Endothelial cell of umbilical vein (primary cell): ENCODE measurements at regions not wholly inside any gene's neighbourhood (a gene's known extent, or its start where the extent isn't known, plus 50 kb on each side); places are given as distances from the start of the nearest gene placed in this dataset.

Source experiments
- BruUV-seq: library from RNA; stranded (reverse); fragments of 400-500 nt; replicated peaks from 2 replicates; lab custom pipeline; 2021; lab: Mats Ljungman, UMichigan
- CTCF ChIA-PET: fragments of 300-600, 350-600 bp; sonication (Branson Sonifier 250); formaldehyde crosslinking; loops from one replicate; lab custom pipeline; 2021; ENCODE audit warnings: antibody characterized with exemption, inconsistent platforms; lab: Charles Lee
- POLR2A ChIA-PET: fragments of 300-600, 350-600 bp; sonication (Branson Sonifier 250); formaldehyde crosslinking; loops from one replicate; lab custom pipeline; 2021; ENCODE audit warnings: antibody characterized with exemption, inconsistent platforms; lab: Charles Lee
- DNase-seq: peaks from one replicate; pipeline ENCODE4 v3.0.0-alpha.2; 2011; ENCODE audit warnings: low read depth, low spot score
- FAIRE-seq: peaks from 2 replicates; lab custom pipeline; 2011; peaks lifted over from hg19 to GRCh38; lab: Jason Lieb, UNC
- H2AFZ ChIP-seq: 2 replicates; pipeline ENCODE4 v1.6.0; 2012; ENCODE audit warnings: low read depth, low read length, control low read depth, inconsistent platforms
- H3K27ac ChIP-seq: 2 replicates; pipeline ENCODE4 v1.5.1; 2011; ENCODE audit warnings: low read depth, mild to moderate bottlenecking, control low read depth, low read length, moderate library complexity; ENCODE audit not compliant: insufficient read depth
- H3K27me3 ChIP-seq, 2 experiments: 2 replicates each; pipeline versions ENCODE4 v1.6.0 to v1.6.1; 2011; ENCODE audit warnings: low read length in 2 of 2, mixed read lengths in 1 of 2; ENCODE audit not compliant: control insufficient read depth in 2 of 2, insufficient read depth in 2 of 2
- H3K36me3 ChIP-seq, 2 experiments: 2 replicates in 1 of 2; 3 replicates in 1 of 2; pipeline ENCODE4 v1.5.1; 2011; ENCODE audit warnings: low read length in 2 of 2, mild to moderate bottlenecking in 1 of 2, moderate library complexity in 1 of 2; ENCODE audit not compliant: control insufficient read depth in 2 of 2, insufficient read depth in 2 of 2; ENCODE audit errors: extremely low read depth in 1 of 2
- H3K4me1 ChIP-seq: 3 replicates; pipeline ENCODE4 v1.5.1; 2011; ENCODE audit warnings: mild to moderate bottlenecking, low read length; ENCODE audit not compliant: control insufficient read depth, insufficient read depth; ENCODE audit errors: extremely low read depth
- H3K4me2 ChIP-seq: 2 replicates; pipeline ENCODE4 v1.6.1; 2011; ENCODE audit warnings: low read length, control low read depth, mixed read lengths; ENCODE audit not compliant: insufficient read depth
- H3K4me3 ChIP-seq, 3 experiments: fragments of 200-600 bp in 1 of 3; sonication (generic), shearing (Covaris generic) in 1 of 3; replicated peaks in 1 of 3; 2 replicates each; pipeline ENCODE4 v1.5.1; 2011 to 2016; ENCODE audit warnings: control low read depth in 3 of 3, low read length in 3 of 3, mild to moderate bottlenecking in 2 of 3, inconsistent platforms in 1 of 3, low read depth in 1 of 3, moderate library complexity in 1 of 3; ENCODE audit not compliant: insufficient read depth in 1 of 3
- H3K79me2 ChIP-seq: 2 replicates; pipeline ENCODE4 v1.6.0; 2012; ENCODE audit warnings: low read length, inconsistent platforms; ENCODE audit not compliant: control insufficient read depth, insufficient read depth
- H3K9ac ChIP-seq: replicated peaks from 2 replicates; pipeline ENCODE3; 2011; ENCODE audit warnings: low read length, control low read depth; ENCODE audit not compliant: insufficient read depth; ENCODE audit errors: extremely low read depth
- H3K9me1 ChIP-seq: replicated peaks from 3 replicates; pipeline ENCODE4 v1.6.0; 2011; ENCODE audit warnings: mild to moderate bottlenecking, low read length; ENCODE audit not compliant: control insufficient read depth, insufficient read depth; ENCODE audit errors: extremely low read depth
- H3K9me3 ChIP-seq: replicated peaks from 2 replicates; pipeline ENCODE4 v1.5.1; 2012; ENCODE audit warnings: low read length, inconsistent platforms; ENCODE audit not compliant: control insufficient read depth, insufficient read depth
- H4K20me1 ChIP-seq: replicated peaks from 2 replicates; pipeline ENCODE3; 2011; ENCODE audit warnings: mild to moderate bottlenecking, low read length; ENCODE audit not compliant: control insufficient read depth, insufficient read depth; ENCODE audit errors: extremely low read depth
- CTCF ChIP-seq, 2 donors: IDR thresholded peaks; 1 replicate in 1 of 2; 2 replicates in 1 of 2; pipeline ENCODE4 v1.5.1; 2011; ENCODE audit warnings: low read length in 2 of 2, mild to moderate bottlenecking in 2 of 2, moderate library complexity in 2 of 2, control low read depth in 1 of 2, inconsistent platforms in 1 of 2, low read depth in 1 of 2; ENCODE audit not compliant: insufficient read depth in 1 of 2; ENCODE audit errors: extremely low read depth in 1 of 2
- EZH2 ChIP-seq: IDR thresholded peaks from 2 replicates; pipeline ENCODE4 v1.6.1; 2012; ENCODE audit warnings: borderline replicate concordance, low read depth, mild to moderate bottlenecking, moderate library complexity, low read length, inconsistent platforms; ENCODE audit not compliant: severe bottlenecking
- FOS ChIP-seq: IDR thresholded peaks from 2 replicates; pipeline ENCODE4 v1.6.1; 2011; ENCODE audit warnings: mild to moderate bottlenecking, low read length, moderate library complexity, borderline replicate concordance; ENCODE audit not compliant: insufficient read depth
- GATA2 ChIP-seq: IDR thresholded peaks from 2 replicates; pipeline ENCODE4 v1.7.0; 2011; ENCODE audit warnings: low read depth, mild to moderate bottlenecking, moderate library complexity, mixed read lengths, low read length; ENCODE audit not compliant: insufficient read length, insufficient read depth
- JUN ChIP-seq: IDR thresholded peaks from 2 replicates; pipeline ENCODE4 v1.6.1; 2011; ENCODE audit warnings: borderline replicate concordance, low read depth; ENCODE audit not compliant: insufficient read length, insufficient read depth
- MAX ChIP-seq: IDR thresholded peaks from 2 replicates; pipeline ENCODE4 v1.6.1; 2011; ENCODE audit not compliant: insufficient read depth, insufficient read length
- MYC ChIP-seq: IDR thresholded peaks from one replicate; pipeline ENCODE4 v1.6.1; 2011; ENCODE audit warnings: mild to moderate bottlenecking, low read depth, low read length
- POLR2AphosphoS5 ChIP-seq: IDR thresholded peaks from 2 replicates; pipeline ENCODE4 v1.6.1; 2012; ENCODE audit warnings: low read depth, mild to moderate bottlenecking, control low read depth, low read length, moderate library complexity; ENCODE audit not compliant: insufficient read depth
- dilution Hi-C: fragments of 300-500 bp; cut with MboI; formaldehyde crosslinking; loops from one replicate; pipeline ENCODE4 v1.15.0; 2019; ENCODE audit warnings: low sequenced_read_pairs; ENCODE audit not compliant: extremely low pct_ligation_motif_present
- intact Hi-C: fragments of 100-400 bp; cut with micrococcal nuclease; formaldehyde crosslinking; loops from one replicate; pipeline ENCODE4 v1.10.0; 2022

GRCh38 chr20:53795170-53795569, 201.5 kb upstream of the ZNF217 start:
- FAIRE-seq (no peak), DNase-seq (no peak)
- H3K36me3 ChIP-seq = no peaks in the 10 kb centered on the region
- H3K9ac ChIP-seq = no peak overlapping the region
- H3K9me1 ChIP-seq = no peaks in the 10 kb centered on the region
- POLR2A ChIA-PET = no interaction called here
- no peak overlapping the region for H3K27ac ChIP-seq
- no peaks in the 10 kb centered on the region for H3K9me3 ChIP-seq
- no peaks in the 10 kb centered on the region for H3K79me2 ChIP-seq
- H3K4me2 ChIP-seq = no peak overlapping the region
- CTCF ChIA-PET = interaction anchor here (1.5 kb wide), 1 partner anchor 10 kb away, joined by 3 read pairs; no protein-coding TSS in a partner anchor
- peaks cover 14% of the 10 kb centered on the region for H3K4me1 ChIP-seq
- dilution Hi-C loops = no loop called here
- H2AFZ ChIP-seq = no peak overlapping the region
- H4K20me1 ChIP-seq = no peaks in the 10 kb centered on the region
- TF ChIP-seq MYC (no peak), CTCF (IDR thresholded peaks at IDR 0.05; ENCODE audit: extremely low read depth in 1 of 2, insufficient read depth in 1 of 2, low read depth in 1 of 2, low read length in 2 of 2) (no peak), GATA2 (no peak), FOS (no peak), POLR2AphosphoS5 (no peak), MAX (no peak), JUN (no peak), EZH2 (no peak)
- BruUV-seq = no TSS peak
- no peaks in the 10 kb centered on the region for H3K27me3 ChIP-seq
- H3K4me3 ChIP-seq = no peak overlapping the region
- intact Hi-C loops = no loop called here
